HEK293T (cell line): ENCODE measurements at regions not wholly inside any gene's neighbourhood (a gene's known extent, or its start where the extent isn't known, plus 50 kb on each side); places are given as distances from the start of the nearest gene placed in this dataset.

Source experiments
- BHLHE40 ChIP-seq: fragments of 450-650 bp; IDR thresholded peaks from 2 replicates; pipeline ENCODE4 v1.6.1; 2016; ENCODE audit warnings: mild to moderate bottlenecking, moderate library complexity, borderline replicate concordance
- FOXA1 ChIP-seq: fragments of 450-650 bp; IDR thresholded peaks from 2 replicates; pipeline ENCODE4 v1.6.1; 2016; ENCODE audit warnings: mild to moderate bottlenecking
- FOXM1 ChIP-seq: fragments of 450-650 bp; IDR thresholded peaks from 2 replicates; pipeline ENCODE4 v1.6.1; 2017; ENCODE audit warnings: mild to moderate bottlenecking, borderline replicate concordance
- HDGF ChIP-seq: fragments of 450-650 bp; IDR thresholded peaks from 2 replicates; pipeline ENCODE4 v1.6.1; 2017; ENCODE audit warnings: antibody characterized with exemption, borderline replicate concordance
- NFRKB ChIP-seq: fragments of 450-650 bp; IDR thresholded peaks from 2 replicates; pipeline ENCODE4 v1.6.1; 2016; ENCODE audit warnings: mild to moderate bottlenecking, moderate library complexity
- PKNOX1 ChIP-seq: fragments of 450-650 bp; IDR thresholded peaks from 2 replicates; pipeline ENCODE4 v1.6.1; 2016
- SP1 ChIP-seq: fragments of 450-650 bp; IDR thresholded peaks from 2 replicates; pipeline ENCODE4 v1.6.1; 2017
- SUZ12 ChIP-seq: fragments of 450-650 bp; IDR thresholded peaks from 2 replicates; pipeline ENCODE4 v1.6.1; 2016; ENCODE audit warnings: mild to moderate bottlenecking

- no peak for TF ChIP-seq SP1
- TF ChIP-seq NFRKB = no peak
- TF ChIP-seq FOXA1 = no peak
- TF ChIP-seq BHLHE40 = no peak
- TF ChIP-seq PKNOX1 = no peak
- TF ChIP-seq SUZ12 = no peak
- TF ChIP-seq FOXM1 = no peak
- no peak for TF ChIP-seq HDGF
Observed at GRCh38 chr14:46444666-46445065, 206.9 kb downstream of the RPL10L start.
